Caki2 (cell line): ENCODE measurements at regions not wholly inside any gene's neighbourhood (a gene's known extent, or its start where the extent isn't known, plus 50 kb on each side); places are given as distances from the start of the nearest gene placed in this dataset.

Experiments
- DNase-seq: peaks from one replicate; pipeline ENCODE4 v3.0.0-alpha.2; 2015; ENCODE audit warnings: low read depth
- in situ Hi-C: cut with HindIII; loops from 2 replicates; pipeline ENCODE4 v1.10.0; 2016; ENCODE audit warnings: low sequenced_read_pairs, low pct_unique_long_range_greater_than_20kb, mixed read lengths

DNA sequence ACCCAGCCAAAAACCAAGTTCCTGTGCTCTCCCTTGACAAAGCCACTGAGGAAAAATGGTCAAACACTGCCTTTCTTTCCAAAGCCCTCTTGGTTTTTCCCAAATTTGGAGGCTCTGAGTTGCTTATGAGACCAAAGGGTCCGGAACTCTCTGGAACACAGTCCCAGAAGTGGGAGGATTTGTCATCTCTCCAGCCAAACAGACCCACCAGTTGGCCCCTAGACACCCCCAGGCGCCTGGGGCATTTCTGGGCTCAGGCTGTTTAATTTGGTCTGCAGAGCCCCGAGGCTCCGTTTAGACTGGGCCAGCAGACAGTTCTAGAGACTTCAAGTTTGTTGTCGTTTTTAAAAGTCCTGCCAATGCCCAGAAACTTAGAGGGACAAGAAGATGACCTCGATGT is 239.1 kb downstream of the SEC14L1 start:
- in situ Hi-C loops: no loop called here
- DNase-seq: no peak

DNA sequence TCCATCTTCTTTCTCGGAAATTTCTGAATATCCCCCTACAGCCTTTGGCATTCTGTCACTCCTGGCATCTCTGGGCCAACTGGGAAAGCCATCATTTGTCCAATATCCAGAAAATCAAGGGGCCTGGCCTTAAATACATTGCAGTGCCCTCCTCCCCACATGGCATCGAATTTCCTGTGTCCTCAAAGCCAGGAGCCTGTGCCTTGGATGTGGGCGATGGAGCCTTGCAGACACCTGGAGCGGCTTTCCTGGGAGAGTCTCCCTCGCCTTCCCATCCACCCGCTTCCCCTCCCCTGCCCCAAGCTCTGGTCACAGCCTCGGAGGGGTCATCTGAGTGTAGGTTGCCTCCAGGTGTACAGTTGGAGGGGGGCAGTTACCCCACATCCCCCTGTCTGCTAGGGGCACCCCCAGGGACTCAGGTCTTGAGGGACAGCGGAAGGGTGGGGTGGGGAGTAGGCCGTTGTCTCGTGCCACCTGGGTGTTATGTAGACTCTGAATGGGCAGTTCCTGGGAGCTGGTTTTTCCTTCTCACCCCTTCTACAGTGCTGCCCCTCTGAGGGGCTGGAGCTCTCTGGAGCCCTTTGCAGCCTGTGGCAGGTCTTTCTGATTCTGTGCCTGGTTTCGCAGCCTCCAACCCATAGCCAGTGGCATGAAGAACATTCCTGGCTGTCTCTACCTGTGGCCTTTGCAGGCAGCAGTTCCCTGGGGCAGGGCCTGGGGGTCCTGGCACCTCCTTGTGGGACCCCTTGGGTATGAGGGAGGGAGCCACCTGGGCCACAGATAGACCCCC is 239.8 kb downstream of the SEC14L1 start:
- DNase-seq: no peak
- in situ Hi-C loops: no loop called here

DNA sequence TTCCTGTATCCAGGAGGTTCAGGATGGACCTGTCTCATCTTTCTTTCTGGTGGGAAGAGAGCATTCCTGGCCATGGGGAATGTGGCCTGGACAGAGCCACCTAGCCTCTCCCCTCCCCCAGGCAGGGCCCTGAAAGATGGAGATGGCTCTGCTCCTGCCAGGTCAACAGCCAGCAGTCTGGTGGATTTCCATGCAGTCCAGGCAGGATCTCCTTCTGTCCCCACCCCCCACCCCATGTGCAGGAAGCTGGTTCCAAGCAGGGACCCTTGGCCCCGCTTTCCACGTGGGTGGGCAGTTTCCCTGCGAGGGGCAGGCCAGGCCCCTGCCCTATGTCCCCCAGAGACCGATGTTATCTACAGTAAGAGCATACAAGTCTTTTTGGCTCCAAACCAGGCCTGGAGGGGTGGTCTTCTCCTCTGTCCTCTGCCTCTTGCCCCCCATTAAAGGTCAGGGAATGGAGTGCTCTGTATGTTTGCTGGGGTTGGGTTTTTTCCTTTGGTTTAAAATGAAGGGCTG is 240.5 kb downstream of the SEC14L1 start:
- in situ Hi-C loops: no loop called here

DNA sequence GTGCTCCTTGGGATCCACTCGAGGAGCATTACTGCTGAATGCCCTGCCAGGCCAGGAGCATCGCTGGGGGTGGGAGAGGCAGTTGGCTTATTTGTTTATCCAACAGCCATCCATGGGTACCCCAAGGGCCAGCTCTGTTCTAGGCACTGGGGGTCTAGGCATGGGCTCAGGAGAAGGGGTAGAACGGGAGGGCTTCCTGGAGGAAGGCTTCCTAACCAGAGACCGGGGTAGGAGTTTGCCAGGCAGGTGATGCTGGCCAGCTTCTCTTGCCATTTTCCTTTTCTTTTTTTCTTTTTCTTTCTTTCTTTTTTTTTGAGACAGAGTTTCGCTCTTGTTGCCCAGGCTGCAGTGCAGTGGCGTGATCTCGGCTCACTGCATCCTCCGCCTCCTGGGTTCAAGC is 241.0 kb downstream of the SEC14L1 start:
- DNase-seq: no peak
- in situ Hi-C loops: no loop called here

More for the DNA sequence above, 240.5 kb downstream of the SEC14L1 start:
- no peak for DNase-seq

DNA sequence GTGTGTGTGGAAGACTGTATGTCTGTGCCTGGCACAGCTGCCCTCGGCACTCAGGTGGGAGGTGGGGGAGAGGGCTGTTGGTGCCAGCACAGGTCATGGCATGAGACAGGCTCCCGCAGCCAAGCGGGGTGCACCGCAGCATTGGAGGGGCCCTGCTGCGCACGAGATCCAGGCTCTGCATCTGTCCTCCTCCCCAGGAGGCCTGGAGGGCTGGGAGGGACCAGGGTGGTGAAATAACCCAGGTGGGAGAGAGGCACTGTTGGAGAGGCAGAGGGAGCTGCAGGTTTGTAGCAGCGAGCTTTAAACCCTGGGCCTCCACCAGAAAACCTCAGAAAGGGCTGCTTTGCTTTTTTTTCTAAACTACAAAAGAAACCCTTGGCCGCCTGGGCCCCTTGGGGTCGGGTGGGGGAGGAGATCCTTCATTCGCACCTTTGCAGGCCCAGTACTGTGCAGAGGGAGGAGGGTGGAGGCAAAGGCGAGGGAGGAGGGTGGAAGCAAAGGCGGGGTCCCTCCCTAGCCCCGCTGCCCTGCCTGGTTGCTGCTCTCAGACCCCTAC is 241.7 kb downstream of the SEC14L1 start:
- in situ Hi-C loops: no loop called here
- no peak for DNase-seq

DNA sequence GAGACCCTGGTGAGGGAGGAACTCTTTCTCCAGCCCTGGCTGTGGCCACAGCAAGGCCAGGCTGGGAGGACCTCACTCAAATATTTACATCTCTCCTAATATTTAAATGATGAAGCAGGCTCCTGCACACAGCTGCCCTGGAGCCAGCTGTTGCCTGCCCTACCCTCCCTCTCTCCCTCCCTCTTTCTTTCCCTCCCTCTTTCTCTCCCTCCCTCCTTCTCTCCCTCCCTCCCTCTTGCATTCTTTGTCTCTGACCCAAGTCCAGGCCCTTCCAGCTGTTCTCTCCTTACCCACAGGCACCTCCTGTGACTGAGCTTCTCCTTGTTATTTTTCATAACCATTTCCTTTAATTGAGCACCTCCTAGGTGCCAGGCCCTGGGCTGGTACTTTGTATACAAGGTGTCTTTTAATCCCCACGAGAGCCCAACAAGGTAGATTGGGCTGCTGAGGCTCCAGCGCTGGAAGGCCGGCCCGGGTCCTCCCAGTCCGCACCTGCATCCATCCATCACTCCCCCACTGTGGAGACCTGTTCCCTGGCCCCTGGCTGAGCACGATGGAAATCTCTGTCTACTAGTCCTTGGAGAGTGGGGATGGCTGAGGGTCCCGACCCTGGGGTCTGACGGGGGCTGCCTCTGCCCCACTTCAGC is 242.3 kb downstream of the SEC14L1 start:
- in situ Hi-C loops: no loop called here
- DNase-seq: peak; percentile 43

DNA sequence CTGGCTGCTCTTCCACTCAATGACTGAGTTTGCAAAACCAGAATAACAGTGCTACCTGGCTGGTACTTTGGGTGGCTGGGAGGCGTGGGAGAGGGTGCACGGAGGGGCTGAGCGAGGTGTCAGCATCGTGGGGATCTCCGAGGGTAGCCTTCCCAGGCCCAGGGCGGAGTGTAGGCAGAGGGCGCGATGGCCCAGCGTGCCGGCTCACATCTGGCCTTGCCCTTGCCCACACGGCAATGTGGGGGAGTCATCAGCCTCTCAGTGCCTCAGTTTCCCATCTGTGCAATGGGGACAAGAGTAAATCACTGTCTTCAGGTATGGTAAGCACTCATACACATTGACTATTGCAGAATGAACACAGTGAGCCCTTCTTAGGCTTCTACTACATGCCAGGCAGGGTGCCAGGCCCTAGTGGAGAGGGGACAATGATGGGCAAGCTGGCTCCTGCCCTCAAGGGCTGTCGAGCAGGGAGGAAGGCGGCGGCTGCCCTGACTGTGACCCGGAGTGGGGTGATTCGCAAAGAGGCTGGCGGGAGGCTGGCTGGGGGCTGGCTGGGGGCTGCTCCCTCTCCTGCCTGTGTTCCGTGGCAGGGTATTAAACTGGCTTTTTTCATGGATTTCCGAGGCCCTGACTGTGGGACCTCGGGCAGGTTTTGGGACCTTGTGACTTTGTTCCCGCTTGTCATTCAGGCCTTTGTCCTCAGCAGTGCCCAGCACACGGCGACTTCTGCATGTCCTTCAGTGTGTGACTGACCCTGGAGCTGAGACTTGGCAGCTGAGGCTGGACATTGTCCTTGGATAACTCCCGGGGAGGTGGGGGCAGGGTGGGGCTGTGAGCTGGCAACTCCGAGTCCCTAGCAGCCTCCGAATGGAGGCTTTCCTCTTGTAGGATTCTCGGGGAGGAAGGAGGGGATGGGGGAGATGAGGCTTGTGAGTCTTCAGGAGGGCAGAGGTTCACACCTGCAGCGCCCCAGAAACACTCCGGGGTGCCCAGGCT is 243.1 kb downstream of the SEC14L1 start:
- DNase-seq: no peak
- in situ Hi-C loops: no loop called here

DNA sequence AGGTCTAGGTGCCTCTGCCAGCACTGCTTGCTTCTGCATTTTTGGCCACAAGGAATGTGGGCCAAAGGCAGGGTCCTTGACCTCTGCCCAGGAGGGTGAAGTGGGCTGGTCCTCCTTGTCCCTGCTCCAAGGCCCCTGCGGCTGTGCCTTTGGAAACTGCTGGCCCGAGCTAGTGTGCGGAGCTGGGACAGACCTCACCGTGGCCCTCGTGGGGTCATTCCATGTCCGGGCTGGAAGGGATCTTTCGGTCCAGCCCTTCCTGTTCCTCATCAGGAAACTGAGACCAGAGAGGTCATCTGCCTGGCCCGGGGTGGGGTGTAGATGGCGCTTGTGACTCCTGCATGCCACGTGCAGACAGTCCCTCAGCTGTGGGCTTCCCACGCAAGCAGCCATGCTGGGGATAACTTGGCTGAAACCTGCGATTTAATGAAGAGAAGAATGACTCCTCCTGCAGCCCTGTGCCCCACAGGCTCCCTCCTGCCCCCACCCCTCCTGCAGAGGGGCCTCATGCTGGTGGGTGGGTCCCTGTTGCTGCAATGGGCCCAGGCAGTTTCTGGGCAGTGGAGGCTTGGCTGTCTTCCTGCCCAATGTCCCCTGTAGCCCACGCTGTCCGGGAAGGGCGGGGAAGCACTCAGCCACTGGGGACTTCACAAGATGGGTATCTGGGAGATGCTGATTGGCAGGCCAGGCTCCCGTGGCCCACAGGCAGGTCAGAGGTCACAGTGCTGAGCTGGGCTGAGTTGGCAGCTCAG is 245.2 kb downstream of the SEC14L1 start:
- in situ Hi-C loops: no loop called here
- peak; percentile 60 for DNase-seq

DNA sequence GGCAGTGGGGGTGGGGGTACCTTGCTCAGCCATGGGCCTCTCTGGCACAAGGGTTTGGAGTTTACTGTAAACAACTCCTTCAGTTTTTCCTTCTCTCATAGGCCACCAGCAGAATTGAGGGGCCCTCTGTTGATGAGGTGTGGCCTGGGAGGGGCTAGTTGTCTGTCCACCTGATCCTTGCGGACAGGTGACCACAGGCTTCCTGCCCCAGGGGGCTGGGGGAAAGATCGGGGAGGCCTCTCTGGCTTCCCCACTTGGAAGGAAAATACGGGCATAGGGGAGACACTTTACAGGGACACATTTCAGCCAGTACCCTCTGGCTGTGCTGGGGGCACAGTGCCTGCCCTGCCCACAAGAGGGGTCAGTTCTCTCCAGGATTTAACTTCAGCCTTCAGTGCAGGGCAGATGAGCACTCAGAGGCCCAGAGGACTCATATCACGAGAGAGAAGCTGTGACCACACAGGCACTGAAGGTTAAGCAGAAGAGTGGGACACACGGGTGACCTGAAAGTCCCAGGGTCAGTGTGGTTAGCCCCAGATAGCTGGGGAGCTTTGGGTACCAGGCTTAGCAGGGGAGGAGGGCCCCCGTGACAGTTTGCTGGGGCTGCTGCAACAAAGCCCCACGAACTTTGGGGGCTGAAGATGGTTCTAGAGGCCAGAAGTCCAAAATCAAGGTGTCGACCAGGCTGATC is 245.9 kb downstream of the SEC14L1 start:
- no peak for DNase-seq
- in situ Hi-C loops: no loop called here

DNA sequence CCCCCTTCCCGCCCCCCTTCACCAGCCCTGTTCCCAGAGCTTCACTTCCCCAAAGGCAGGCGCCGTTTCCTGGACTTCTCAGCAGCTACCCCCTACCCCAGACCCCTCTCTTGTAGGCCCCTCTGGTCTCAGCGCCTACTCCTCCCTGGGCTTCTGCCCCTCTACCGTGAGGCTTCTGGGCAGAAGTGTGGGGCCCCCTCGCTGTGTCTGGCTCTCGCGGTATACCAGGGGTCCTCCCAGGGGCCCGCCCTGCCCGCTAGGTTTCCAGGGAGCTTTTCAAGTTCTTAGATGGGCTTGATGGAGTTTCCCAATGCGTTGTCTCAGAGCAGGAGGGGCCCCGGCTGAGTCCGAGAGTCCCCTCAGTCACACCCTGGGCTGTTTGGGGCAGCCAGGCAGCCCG is 247.1 kb downstream of the SEC14L1 start:
- no peak for DNase-seq
- in situ Hi-C loops: no loop called here

DNA sequence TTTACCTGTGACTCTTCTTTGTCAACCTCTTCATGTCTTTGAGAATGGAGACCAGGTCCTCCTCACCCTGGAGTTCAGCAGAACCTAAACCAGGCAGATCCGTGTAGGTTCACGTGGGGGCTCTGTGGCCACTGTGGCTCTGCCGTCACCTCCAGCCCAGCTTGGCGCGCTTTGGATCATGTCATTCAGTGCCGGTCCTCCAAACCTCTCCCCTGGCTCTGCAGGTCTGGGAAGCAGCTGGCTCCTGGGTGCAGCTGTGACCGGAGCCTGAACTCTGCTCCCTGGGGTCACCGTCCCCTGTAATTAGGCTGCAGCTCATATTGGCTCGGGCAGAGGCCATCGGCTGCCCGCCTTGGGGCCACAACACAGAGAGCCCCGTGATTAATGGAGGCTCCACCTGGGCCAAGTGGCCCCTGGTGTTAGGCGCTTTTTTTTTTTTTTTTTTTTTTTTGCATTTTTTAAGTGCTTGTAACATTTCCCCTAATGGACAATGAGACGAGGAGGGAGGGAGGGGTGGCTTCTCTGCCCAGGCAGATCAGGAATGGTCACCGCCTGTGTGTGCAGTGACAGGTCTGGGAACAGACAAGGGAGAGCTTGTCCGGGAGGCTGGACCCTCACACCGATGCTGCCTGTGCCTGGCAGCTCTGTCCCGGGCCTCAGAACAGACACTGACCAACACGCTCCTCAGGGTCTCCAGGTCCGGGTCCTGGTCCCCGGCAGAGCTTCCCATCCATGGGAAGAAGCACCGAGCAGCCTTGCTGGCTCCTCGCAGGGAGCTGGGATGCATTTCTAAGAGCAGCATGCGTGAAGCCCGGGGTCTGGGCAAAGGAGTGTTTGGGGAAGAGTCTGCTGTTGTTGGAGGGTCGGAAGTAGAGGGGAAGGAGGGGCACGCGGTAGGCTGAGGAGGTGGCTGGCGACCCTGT is 247.9 kb downstream of the SEC14L1 start:
- no peak for DNase-seq
- in situ Hi-C loops: no loop called here

DNA sequence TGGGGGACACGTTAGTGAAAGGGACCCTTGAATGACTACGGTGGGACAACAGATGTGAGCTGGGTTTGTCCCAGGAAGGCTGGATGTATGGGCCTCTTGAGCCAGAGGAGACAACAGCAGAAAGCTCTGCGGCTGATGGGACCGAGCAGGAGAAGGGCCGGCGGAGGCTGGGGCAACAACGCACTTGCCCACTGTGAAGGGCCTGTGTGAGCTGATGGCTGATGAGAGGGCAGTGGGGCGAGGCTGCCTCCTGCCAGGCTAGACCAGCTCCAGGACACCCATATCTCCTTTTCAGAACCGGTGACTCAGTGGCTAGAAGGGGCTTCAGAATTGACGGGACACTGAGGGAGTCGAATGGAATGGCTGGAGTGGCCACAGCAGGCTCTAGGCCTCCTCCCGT is 250.1 kb downstream of the SEC14L1 start:
- no peak for DNase-seq
- in situ Hi-C loops: no loop called here

DNA sequence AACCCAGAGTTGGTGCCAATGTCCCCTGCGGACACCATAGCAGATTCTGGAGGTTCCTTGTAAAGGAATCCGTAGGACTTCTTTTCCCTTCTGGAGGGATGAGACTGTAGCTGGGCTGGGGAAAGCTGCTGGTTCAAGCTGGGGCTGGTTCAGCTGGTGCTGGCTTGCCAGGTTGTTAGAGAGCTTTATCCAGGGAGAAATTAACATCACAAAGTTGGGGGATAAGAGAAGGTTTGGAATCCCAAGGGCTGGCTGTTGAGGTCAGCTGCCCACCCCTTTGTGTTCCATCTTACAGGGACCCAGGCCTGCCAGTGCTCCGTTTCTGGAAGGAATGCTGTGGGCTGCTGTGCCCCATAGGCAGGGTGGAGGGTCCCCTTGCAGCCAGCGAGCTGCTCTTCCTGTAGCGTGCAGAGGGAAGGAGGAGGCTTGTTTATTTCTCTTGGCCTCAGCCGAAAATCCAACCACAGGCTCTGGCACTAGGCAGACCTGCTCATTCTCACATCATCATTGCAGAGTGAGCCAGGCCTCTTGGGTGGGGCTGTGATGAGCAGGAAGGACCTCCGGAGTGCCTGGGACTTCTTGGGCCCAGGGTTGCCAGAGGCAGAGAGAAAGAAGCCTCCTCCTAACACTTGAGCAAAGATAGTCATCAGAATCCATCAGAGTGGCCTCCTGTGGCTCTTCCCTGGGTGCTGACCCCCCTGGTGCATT is 251.1 kb downstream of the SEC14L1 start:
- in situ Hi-C loops: no loop called here
- DNase-seq: peak; percentile 77

DNA sequence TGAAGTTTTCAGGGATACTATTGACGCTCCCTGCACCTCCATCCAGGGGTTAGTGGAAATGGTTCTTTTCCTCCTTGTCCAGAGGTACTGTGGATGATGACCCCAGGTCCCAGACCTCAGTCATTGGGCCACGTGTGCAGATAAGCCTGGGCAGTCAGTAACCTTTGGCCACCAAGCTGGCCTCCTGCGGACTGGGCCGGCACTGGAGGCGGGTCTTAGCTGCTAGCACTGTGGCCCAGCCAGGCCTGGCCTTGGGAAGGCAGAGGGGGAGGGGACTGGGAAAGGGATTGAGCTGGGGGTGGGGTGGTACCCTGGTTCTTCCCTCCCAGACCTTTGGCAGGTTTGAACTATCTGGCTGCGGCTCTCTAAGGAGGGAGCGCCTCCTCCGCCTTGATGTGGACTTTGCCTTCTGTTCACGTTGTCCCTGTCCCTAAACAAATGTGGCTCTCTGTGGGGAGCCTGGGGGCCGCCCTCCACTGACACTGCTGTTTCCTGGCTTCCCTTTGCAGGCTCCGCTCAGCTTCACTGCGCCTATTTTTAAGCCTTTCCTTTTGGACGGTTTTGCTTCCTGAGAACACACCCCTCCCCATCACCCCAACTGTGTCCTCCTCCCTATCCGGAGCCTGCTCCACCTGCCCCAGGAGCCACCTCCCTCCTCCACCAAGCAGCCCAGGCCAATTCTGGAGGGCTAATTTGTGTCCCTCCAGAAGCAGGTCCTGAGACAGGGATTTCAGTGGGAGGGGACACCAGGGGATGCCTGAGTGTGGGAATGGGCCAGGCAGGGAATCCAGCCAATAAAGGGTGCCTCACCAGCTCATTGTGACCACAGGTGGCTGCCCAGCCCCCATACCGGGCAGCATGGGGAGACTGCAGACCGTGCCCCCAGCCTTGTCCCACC is 251.9 kb downstream of the SEC14L1 start:
- peak; percentile 56 for DNase-seq

DNA sequence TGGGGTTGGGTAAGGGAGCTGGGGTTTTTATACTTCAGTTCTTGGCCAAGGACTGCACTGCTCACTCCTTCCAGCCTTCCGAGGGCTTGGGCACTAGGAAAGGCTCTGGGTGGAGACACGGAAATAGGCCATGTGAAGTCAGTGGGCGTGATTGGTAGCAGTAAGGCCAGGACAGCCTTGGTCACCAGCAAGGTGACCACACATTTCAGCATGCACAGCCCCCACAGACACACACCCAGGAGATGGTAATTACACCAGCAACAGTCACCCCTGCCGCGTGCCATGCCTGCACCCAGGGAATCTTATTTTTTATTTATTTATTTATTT is 252.5 kb downstream of the SEC14L1 start:
- no peak for DNase-seq
- in situ Hi-C loops: no loop called here

More for the DNA sequence above, 251.9 kb downstream of the SEC14L1 start:
- in situ Hi-C loops: no loop called here
